HEK293T (cell line): ENCODE measurements at regions not wholly inside any gene's neighbourhood (a gene's known extent, or its start where the extent isn't known, plus 50 kb on each side); places are given as distances from the start of the nearest gene placed in this dataset.
"Not testable (repeated sequence)": the region's sequence is repeated elsewhere in the genome, so short reads cannot be mapped to it uniquely, and the experiment has no call there.

Source experiments
- CTCF ChIA-PET: fragments of 350-600 bp; formaldehyde crosslinking; extraction: SDS; loops from one replicate; lab custom pipeline; 2021; ENCODE audit warnings: antibody characterized with exemption, inconsistent platforms; lab: Yijun Ruan, JAX
- POLR2A ChIA-PET: fragments of 350-600 bp; formaldehyde crosslinking; extraction: SDS; loops from one replicate; lab custom pipeline; 2020; ENCODE audit warnings: antibody characterized with exemption, inconsistent platforms; lab: Yijun Ruan, JAX
- DNase-seq: peaks from one replicate; pipeline ENCODE4 v3.0.0; 2012; ENCODE audit warnings: mixed read lengths; ENCODE audit errors: extremely low spot score
- ARNT ChIP-seq: fragments of 450-650 bp; IDR thresholded peaks from 2 replicates; pipeline ENCODE4 v1.6.1; 2017; ENCODE audit warnings: mild to moderate bottlenecking
- BHLHE40 ChIP-seq: fragments of 450-650 bp; IDR thresholded peaks from 2 replicates; pipeline ENCODE4 v1.6.1; 2016; ENCODE audit warnings: mild to moderate bottlenecking, moderate library complexity, borderline replicate concordance
- CTBP1 ChIP-seq: fragments of 450-650 bp; IDR thresholded peaks from 2 replicates; pipeline ENCODE4 v1.6.1; 2016; ENCODE audit warnings: borderline replicate concordance
- ELF4 ChIP-seq: fragments of 450-650 bp; IDR thresholded peaks from 2 replicates; pipeline ENCODE4 v1.6.1; 2017; ENCODE audit warnings: antibody characterized with exemption
- FOXA1 ChIP-seq: fragments of 450-650 bp; IDR thresholded peaks from 2 replicates; pipeline ENCODE4 v1.6.1; 2016; ENCODE audit warnings: mild to moderate bottlenecking
- FOXK2 ChIP-seq: fragments of 450-650 bp; IDR thresholded peaks from 2 replicates; pipeline ENCODE4 v1.6.1; 2016; ENCODE audit warnings: mild to moderate bottlenecking
- FOXM1 ChIP-seq: fragments of 450-650 bp; IDR thresholded peaks from 2 replicates; pipeline ENCODE4 v1.6.1; 2017; ENCODE audit warnings: mild to moderate bottlenecking, borderline replicate concordance
- HDGF ChIP-seq: fragments of 450-650 bp; IDR thresholded peaks from 2 replicates; pipeline ENCODE4 v1.6.1; 2017; ENCODE audit warnings: antibody characterized with exemption, borderline replicate concordance
- L3MBTL2 ChIP-seq: fragments of 450-650 bp; conservative IDR thresholded peaks from 2 replicates; pipeline ENCODE4 v1.6.1; 2016; ENCODE audit warnings: mild to moderate bottlenecking
- LEF1 ChIP-seq: fragments of 450-650 bp; IDR thresholded peaks from 2 replicates; pipeline ENCODE4 v1.6.1; 2017; ENCODE audit warnings: mild to moderate bottlenecking, borderline replicate concordance
- NFRKB ChIP-seq: fragments of 450-650 bp; IDR thresholded peaks from 2 replicates; pipeline ENCODE4 v1.6.1; 2016; ENCODE audit warnings: mild to moderate bottlenecking, moderate library complexity
- SP1 ChIP-seq: fragments of 450-650 bp; IDR thresholded peaks from 2 replicates; pipeline ENCODE4 v1.6.1; 2017
- SUZ12 ChIP-seq: fragments of 450-650 bp; IDR thresholded peaks from 2 replicates; pipeline ENCODE4 v1.6.1; 2016; ENCODE audit warnings: mild to moderate bottlenecking
- TARDBP ChIP-seq: fragments of 450-650 bp; IDR thresholded peaks from 2 replicates; pipeline ENCODE4 v1.6.1; 2016
- ZNF384 ChIP-seq: fragments of 450-650 bp; IDR thresholded peaks from 2 replicates; pipeline ENCODE4 v1.6.1; 2016
- TF ChIP-seq, protein P1 (sequence below): fragments of 450-650 bp; IDR thresholded peaks from 2 replicates; pipeline ENCODE4 v1.6.1; 2016

DNA sequence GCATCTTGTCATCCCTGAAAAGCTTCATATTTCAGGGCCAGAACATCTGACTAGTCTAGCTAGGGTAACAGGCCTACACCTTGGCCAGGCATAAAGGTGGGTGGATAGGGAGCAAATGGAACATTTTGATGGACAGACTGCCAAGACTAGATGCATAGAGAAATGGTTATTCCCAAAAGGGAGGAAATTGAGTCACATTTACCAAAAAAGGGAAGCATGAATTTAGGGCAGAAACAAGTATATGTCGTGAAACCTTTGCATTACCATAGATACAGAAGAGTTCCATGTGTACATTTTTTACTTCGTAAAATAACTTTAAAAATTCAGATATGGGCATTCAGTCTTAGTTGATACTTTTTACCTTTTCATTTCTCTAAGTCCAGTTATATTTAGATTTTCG, 101.3 kb upstream of the ZEB2 start:
- ChIA-PET CTCF (no interaction called here), POLR2A (interaction anchor here (1.2 kb wide), 1 partner anchor 97 kb away, joined by 4 read pairs; no protein-coding TSS in a partner anchor)
- DNase-seq = no peak
- TF ChIP-seq, protein P1, sequence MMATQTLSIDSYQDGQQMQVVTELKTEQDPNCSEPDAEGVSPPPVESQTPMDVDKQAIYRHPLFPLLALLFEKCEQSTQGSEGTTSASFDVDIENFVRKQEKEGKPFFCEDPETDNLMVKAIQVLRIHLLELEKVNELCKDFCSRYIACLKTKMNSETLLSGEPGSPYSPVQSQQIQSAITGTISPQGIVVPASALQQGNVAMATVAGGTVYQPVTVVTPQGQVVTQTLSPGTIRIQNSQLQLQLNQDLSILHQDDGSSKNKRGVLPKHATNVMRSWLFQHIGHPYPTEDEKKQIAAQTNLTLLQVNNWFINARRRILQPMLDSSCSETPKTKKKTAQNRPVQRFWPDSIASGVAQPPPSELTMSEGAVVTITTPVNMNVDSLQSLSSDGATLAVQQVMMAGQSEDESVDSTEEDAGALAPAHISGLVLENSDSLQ = no peak
- TF ChIP-seq ELF4 (no peak), FOXK2 (no peak), BHLHE40 (no peak), ARNT (no peak), FOXA1 (no peak), ZNF384 (no peak)

DNA sequence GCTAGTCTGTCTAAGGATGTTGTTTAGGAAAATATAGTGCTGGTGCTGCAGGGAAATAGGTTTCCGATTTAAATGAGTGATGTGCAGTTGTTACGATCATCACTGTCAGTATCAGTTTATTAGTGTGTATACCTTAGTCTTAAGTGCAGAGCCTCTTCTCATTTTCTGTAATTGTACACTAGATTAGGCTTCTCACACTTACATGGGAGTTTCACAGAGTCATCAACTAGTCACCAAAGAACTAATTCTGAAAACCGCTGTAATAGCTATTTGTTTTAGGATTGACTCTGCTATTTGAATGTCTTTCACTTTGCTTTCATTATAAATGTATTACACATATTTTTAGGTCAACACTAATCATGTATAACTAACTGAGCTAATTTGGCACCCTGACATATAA, 99.8 kb upstream of the ZEB2 start:
- CTCF ChIA-PET = interaction anchor here (0.6 to 0.7 kb wide), 2 partner anchors 244 to 1433 kb away, joined by 3 to 4 read pairs; no protein-coding TSS in a partner anchor
- POLR2A ChIA-PET = interaction anchor here (1.2 kb wide), 1 partner anchor 95 kb away, joined by 4 read pairs; no protein-coding TSS in a partner anchor

DNA sequence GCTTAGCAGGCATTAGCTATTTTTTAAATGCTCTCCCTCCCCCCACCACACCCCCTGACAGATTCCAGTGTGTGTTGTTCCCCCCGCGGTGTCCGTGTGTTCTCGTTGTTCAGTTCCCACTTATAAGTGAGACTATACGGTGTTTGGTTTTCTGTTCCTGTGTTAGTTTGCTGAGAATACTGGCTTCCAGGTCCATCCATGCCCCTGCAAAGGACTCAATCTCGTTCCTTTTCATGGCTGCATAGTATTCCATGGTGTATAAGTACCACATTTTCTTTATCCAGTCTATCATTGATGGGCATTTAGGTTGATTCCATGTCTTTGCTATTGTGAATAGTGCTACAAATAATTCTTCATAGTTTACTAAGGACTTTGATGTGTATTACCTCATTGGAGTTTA, 97.3 kb upstream of the ZEB2 start:
- POLR2A ChIA-PET, CTCF ChIA-PET, DNase-seq: not testable (repeated sequence)

More for the DNA sequence above, 99.8 kb upstream of the ZEB2 start:
- no peak for TF ChIP-seq SP1
- TF ChIP-seq ELF4 = no peak
- no peak for TF ChIP-seq FOXM1
- no peak for TF ChIP-seq L3MBTL2
- no peak for TF ChIP-seq TARDBP
- no peak for TF ChIP-seq LEF1
- no peak for TF ChIP-seq FOXK2
- TF ChIP-seq FOXA1 = no peak
- DNase-seq = no peak

DNA sequence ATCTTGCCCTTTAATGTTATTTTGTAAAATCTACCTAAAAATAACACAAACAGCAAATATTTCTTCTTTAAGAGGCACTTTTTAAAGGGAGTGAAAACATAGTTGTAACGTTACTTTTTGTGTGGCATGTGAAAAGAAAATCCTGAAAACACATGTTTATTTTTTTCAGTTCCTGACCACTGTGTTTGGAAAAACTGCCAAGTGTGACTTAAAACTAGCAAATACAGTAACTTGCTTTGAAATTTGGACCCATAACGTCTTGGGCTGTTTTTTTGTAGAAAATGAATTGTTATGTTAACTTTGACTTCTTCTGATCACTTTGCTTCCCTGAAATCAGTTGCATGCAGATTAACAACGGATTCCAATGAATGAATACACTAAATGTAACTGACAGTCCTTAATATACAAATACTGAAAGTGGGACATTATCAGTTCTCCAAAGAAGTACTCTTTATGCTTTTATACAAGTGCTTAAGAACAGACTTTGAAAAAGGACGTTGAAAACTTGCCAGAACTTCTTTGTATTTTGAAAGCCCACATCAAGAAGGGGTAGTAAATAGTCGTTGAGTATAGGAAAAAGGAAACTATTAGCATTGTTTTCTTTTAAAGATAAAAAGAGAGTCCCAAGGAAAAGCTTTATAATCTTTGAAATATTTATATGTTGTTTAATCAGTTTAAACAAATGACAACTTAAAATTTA, 96.1 kb upstream of the ZEB2 start:
- ChIA-PET POLR2A (no interaction called here), CTCF (no interaction called here)
- no peak for DNase-seq
- TF ChIP-seq CTBP1 (no peak), LEF1 (no peak), FOXK2 (no peak), NFRKB (no peak), ARNT (no peak)

DNA sequence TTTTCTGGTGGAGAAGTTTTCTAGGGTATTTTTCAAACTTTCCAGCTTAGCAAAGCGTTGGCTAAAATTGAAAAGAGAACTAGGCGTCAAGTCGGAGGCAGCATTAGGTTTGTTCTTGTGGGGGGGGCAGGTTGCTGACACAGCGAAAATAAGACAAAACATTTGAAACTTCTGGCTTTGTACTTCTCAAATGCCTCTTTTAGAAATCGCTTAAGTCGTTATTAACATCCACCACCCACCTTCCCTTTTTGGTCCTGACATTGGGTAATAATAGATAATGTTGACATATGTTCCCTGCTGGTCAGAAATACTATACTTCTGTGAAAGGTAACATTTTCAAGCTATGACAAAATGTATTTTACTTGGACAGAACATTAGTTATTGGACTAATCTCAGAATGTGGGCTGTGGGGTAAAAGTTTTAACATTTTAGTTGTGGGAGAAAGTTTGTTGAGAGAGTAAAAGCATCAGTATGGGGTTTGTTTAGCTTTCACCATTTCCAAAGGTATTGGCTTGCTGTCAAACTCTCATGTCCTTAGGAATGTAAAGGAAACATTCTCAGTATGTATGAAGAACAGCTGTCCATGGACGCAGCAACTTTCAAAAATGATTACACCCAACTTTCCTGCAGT, 88.1 kb upstream of the ZEB2 start:
- no peak for TF ChIP-seq L3MBTL2
- TF ChIP-seq CTBP1 = no peak
- TF ChIP-seq HDGF = no peak
- TF ChIP-seq ZNF384 = no peak
- no peak for TF ChIP-seq ARNT
- no peak for TF ChIP-seq FOXA1
- TF ChIP-seq BHLHE40 = no peak
- TF ChIP-seq FOXK2 = no peak
- no peak for TF ChIP-seq ELF4
- TF ChIP-seq NFRKB = no peak
- TF ChIP-seq, protein P1 = no peak
- no peak for TF ChIP-seq SP1
- TF ChIP-seq LEF1 = no peak
- TF ChIP-seq TARDBP = no peak
- no peak for TF ChIP-seq SUZ12
- no peak for TF ChIP-seq FOXM1
- DNase-seq = no peak
- CTCF ChIA-PET = no interaction called here
- POLR2A ChIA-PET = no interaction called here

DNA sequence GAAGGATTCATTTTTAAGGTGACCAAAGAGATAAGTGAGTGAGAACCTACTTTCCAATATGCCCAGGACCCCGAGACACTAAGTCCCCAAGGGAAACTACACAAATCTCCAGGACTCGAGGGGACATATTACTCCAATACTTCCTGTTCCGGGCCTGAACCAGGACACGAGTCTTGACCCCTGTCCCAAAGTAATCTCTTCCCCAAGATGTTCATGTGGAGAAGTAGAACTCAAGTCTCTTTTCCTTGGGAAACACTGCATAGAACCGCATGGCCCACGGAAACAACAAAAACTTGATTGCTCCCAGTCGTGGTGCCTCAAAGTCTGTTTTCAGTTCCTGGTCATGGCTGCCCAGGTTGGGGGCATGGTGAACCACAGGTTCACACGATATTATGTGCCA, 87.2 kb upstream of the ZEB2 start:
- POLR2A ChIA-PET = no interaction called here
- CTCF ChIA-PET = no interaction called here
- TF ChIP-seq FOXK2 (no peak), HDGF (no peak), LEF1 (no peak), SP1 (no peak), CTBP1 (no peak)
- DNase-seq = no peak

DNA sequence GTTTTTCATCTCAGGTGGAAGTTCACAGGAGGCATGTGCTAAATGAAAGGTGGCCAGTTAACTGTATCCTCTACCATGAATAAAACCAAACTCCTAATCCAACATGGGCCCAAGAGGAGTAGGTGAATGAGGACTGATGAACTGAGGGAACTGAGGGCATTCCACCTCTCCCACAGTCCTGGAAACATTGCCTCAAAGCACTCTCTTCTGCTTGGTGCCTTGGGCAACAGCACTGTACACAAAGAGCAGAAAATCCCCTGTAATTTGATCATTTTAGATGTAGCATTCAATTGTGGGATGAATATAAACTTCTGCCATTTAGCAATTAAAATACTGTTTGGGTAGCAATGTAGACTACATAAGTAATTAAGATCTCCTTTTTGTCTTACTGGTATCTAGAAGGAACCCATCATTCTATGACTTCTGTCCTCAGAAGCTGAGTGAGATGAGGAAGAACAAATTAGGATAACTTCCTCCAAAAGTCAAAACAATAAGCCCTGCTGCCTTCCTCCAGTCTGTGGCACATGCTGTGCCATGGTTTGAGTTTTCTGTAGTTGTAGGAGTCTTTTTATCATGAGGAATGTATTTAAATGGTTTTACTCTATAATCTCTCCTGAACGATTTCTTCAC, 86.7 kb upstream of the ZEB2 start:
- ChIA-PET CTCF (no interaction called here), POLR2A (no interaction called here)
- TF ChIP-seq, protein P1 = no peak
- TF ChIP-seq ARNT (no peak), L3MBTL2 (no peak), SUZ12 (no peak)
- DNase-seq = no peak
